ENCODE measurements at regions not wholly inside any gene's neighbourhood (a gene's known extent, or its start where the extent isn't known, plus 50 kb on each side); places are given as distances from the start of the nearest gene placed in this dataset.

GRCh38 chr10:33552290-33552689 lies 217.8 kb upstream of the NRP1 start:
- no peak for TF ChIP-seq CTCF (IDR thresholded peaks at IDR 0.05)
- no peak for TF ChIP-seq POLR2A (IDR thresholded peaks at IDR 0.05)
